NCI-H1105 treated with DMSO at 0.1 percent for 48 hours (cell line): ENCODE measurements at regions not wholly inside any gene's neighbourhood (a gene's known extent, or its start where the extent isn't known, plus 50 kb on each side); places are given as distances from the start of the nearest gene placed in this dataset.

Experiments used
- DNase-seq: peaks from one replicate; lab custom pipeline; 2025; lab: John Stamatoyannopoulos, UW

GRCh38 chr3:176554791-176555654 lies 642.3 kb downstream of the TBL1XR1 start:
- no peak for DNase-seq

GRCh38 chr3:176554264-176554663 lies 643.0 kb downstream of the TBL1XR1 start:
- DNase-seq, result no peak

GRCh38 chr3:176526942-176527341 lies 670.3 kb downstream of the TBL1XR1 start:
- no peak for DNase-seq

- no peak for DNase-seq
Measured at GRCh38 chr3:176526225-176526624, 671.1 kb downstream of the TBL1XR1 start.

- no peak for DNase-seq
Measured at GRCh38 chr3:176523114-176523513, 674.2 kb downstream of the TBL1XR1 start.

- no peak for DNase-seq
Measured at GRCh38 chr3:176522436-176522835, 674.8 kb downstream of the TBL1XR1 start.

- no peak for DNase-seq
Measured at GRCh38 chr3:176521531-176522175, 675.6 kb downstream of the TBL1XR1 start.

GRCh38 chr3:176514297-176514696 lies 683.0 kb downstream of the TBL1XR1 start:
- DNase-seq, result no peak

- no peak for DNase-seq
Measured at GRCh38 chr3:176513604-176514003, 683.7 kb downstream of the TBL1XR1 start.

- DNase-seq, result no peak
Measured at GRCh38 chr3:176512037-176512436, 685.2 kb downstream of the TBL1XR1 start.

GRCh38 chr3:176510097-176510496 lies 687.2 kb downstream of the TBL1XR1 start:
- no peak for DNase-seq

- DNase-seq, result no peak
Measured at GRCh38 chr3:176505878-176506621, 691.2 kb downstream of the TBL1XR1 start.

- no peak for DNase-seq
Measured at GRCh38 chr3:176491084-176491483, 706.2 kb downstream of the TBL1XR1 start.

- no peak for DNase-seq
Measured at GRCh38 chr3:176490357-176490756, 706.9 kb downstream of the TBL1XR1 start.

GRCh38 chr3:176479248-176479647 lies 718.0 kb downstream of the TBL1XR1 start:
- DNase-seq, result no peak

- DNase-seq, result no peak
Measured at GRCh38 chr3:176469694-176470205, 727.5 kb downstream of the TBL1XR1 start.

- DNase-seq, result no peak
Measured at GRCh38 chr3:176463610-176464009, 733.7 kb downstream of the TBL1XR1 start.

- DNase-seq, result no peak
Measured at GRCh38 chr3:176447369-176447768, 749.9 kb downstream of the TBL1XR1 start.

GRCh38 chr3:176442326-176442725 lies 755.0 kb downstream of the TBL1XR1 start:
- no peak for DNase-seq

GRCh38 chr3:176439729-176440128 lies 757.6 kb downstream of the TBL1XR1 start:
- no peak for DNase-seq

GRCh38 chr3:176431991-176432390 lies 765.3 kb downstream of the TBL1XR1 start:
- no peak for DNase-seq

- no peak for DNase-seq
Measured at GRCh38 chr3:176431038-176431418, 766.3 kb downstream of the TBL1XR1 start.
